IPS-18a (cell line): ENCODE measurements at regions not wholly inside any gene's neighbourhood (a gene's known extent, or its start where the extent isn't known, plus 50 kb on each side); places are given as distances from the start of the nearest gene placed in this dataset.

Experiments
- H3K27ac ChIP-seq: one replicate; pipeline ENCODE4 v1.5.1; 2013; ENCODE audit warnings: low read length
- H3K27me3 ChIP-seq: one replicate; pipeline ENCODE4 v1.6.1; 2013; ENCODE audit warnings: mild to moderate bottlenecking, low read length; ENCODE audit not compliant: control insufficient read depth, insufficient read depth
- H3K36me3 ChIP-seq: one replicate; pipeline ENCODE4 v1.6.1; 2013; ENCODE audit warnings: low read depth, low read length; ENCODE audit not compliant: control insufficient read depth
- H3K4me1 ChIP-seq: one replicate; pipeline ENCODE4 v1.6.1; 2013; ENCODE audit warnings: low read depth, low read length; ENCODE audit not compliant: control insufficient read depth
- H3K4me3 ChIP-seq: one replicate; pipeline ENCODE4 v1.5.1; 2013; ENCODE audit warnings: low read length
- H3K9ac ChIP-seq: one replicate; pipeline ENCODE4 v1.6.1; 2013; ENCODE audit warnings: mild to moderate bottlenecking, low read length, moderate library complexity
- H3K9me3 ChIP-seq: one replicate; pipeline ENCODE4 v1.6.1; 2013; ENCODE audit warnings: low read depth, low read length; ENCODE audit not compliant: control insufficient read depth

GRCh38 chr11:95671768-95672167 is 117.8 kb downstream of the FAM76B start:
- H3K27me3 ChIP-seq, result no peaks in the 10 kb centered on the region
- no peaks in the 10 kb centered on the region for H3K36me3 ChIP-seq
- H3K9me3 ChIP-seq, result no peaks in the 10 kb centered on the region
- no peak overlapping the region for H3K27ac ChIP-seq
- H3K4me1 ChIP-seq, result peaks cover 6% of the 10 kb centered on the region
- H3K9ac ChIP-seq, result no peak overlapping the region
- H3K4me3 ChIP-seq, result no peak overlapping the region

- no peak overlapping the region for H3K27ac ChIP-seq
- no peaks in the 10 kb centered on the region for H3K9me3 ChIP-seq
- H3K27me3 ChIP-seq, result no peaks in the 10 kb centered on the region
- no peaks in the 10 kb centered on the region for H3K4me1 ChIP-seq
- no peak overlapping the region for H3K9ac ChIP-seq
- no peak overlapping the region for H3K4me3 ChIP-seq
- no peaks in the 10 kb centered on the region for H3K36me3 ChIP-seq
These were observed 121.5 kb downstream of the FAM76B start for GRCh38 chr11:95668131-95668530.

GRCh38 chr11:95661162-95661561 is 128.4 kb downstream of the FAM76B start:
- H3K9ac ChIP-seq, result no peak overlapping the region
- no peaks in the 10 kb centered on the region for H3K27me3 ChIP-seq
- H3K4me1 ChIP-seq, result peaks cover 5% of the 10 kb centered on the region
- no peaks in the 10 kb centered on the region for H3K36me3 ChIP-seq
- H3K27ac ChIP-seq, result no peak overlapping the region
- no peaks in the 10 kb centered on the region for H3K9me3 ChIP-seq
- H3K4me3 ChIP-seq, result no peak overlapping the region

- H3K27ac ChIP-seq, result no peak overlapping the region
- no peaks in the 10 kb centered on the region for H3K36me3 ChIP-seq
- H3K9ac ChIP-seq, result no peak overlapping the region
- peaks cover 5% of the 10 kb centered on the region for H3K4me1 ChIP-seq
- H3K27me3 ChIP-seq, result no peaks in the 10 kb centered on the region
- no peaks in the 10 kb centered on the region for H3K9me3 ChIP-seq
- no peak overlapping the region for H3K4me3 ChIP-seq
These were observed 129.5 kb downstream of the FAM76B start for GRCh38 chr11:95660038-95660437.

- Histone ChIP-seq H3K36me3 (no peaks in the 10 kb centered on the region), H3K4me3 (no peak overlapping the region), H3K9ac (no peak overlapping the region), H3K27ac (no peak overlapping the region), H3K4me1 (peaks cover 5% of the 10 kb centered on the region), H3K27me3 (no peaks in the 10 kb centered on the region), H3K9me3 (no peaks in the 10 kb centered on the region)
These were observed 130.5 kb downstream of the FAM76B start for GRCh38 chr11:95659088-95659487.

- no peak overlapping the region for H3K27ac ChIP-seq
- H3K4me3 ChIP-seq, result no peak overlapping the region
- H3K9ac ChIP-seq, result no peak overlapping the region
- no peaks in the 10 kb centered on the region for H3K27me3 ChIP-seq
- peaks cover 5% of the 10 kb centered on the region for H3K4me1 ChIP-seq
- no peaks in the 10 kb centered on the region for H3K9me3 ChIP-seq
- H3K36me3 ChIP-seq, result no peaks in the 10 kb centered on the region
These were observed 134.0 kb downstream of the FAM76B start for GRCh38 chr11:95655536-95655935.

GRCh38 chr11:95653680-95654079 is 135.9 kb downstream of the FAM76B start:
- Histone ChIP-seq H3K4me1 (no peaks in the 10 kb centered on the region), H3K4me3 (no peak overlapping the region), H3K27ac (no peak overlapping the region), H3K36me3 (no peaks in the 10 kb centered on the region), H3K9me3 (no peaks in the 10 kb centered on the region), H3K27me3 (no peaks in the 10 kb centered on the region), H3K9ac (no peak overlapping the region)

- no peaks in the 10 kb centered on the region for H3K27me3 ChIP-seq
- no peaks in the 10 kb centered on the region for H3K4me1 ChIP-seq
These were observed 136.5 kb downstream of the FAM76B start for GRCh38 chr11:95653099-95653498.

GRCh38 chr11:95652002-95652472 is 137.5 kb downstream of the FAM76B start:
- H3K27me3 ChIP-seq, result no peaks in the 10 kb centered on the region
- H3K27ac ChIP-seq, result no peak overlapping the region
- no peak overlapping the region for H3K9ac ChIP-seq

More at GRCh38 chr11:95653099-95653498, 136.5 kb downstream of the FAM76B start:
- Histone ChIP-seq H3K9me3 (no peaks in the 10 kb centered on the region), H3K27ac (no peak overlapping the region), H3K36me3 (no peaks in the 10 kb centered on the region), H3K9ac (no peak overlapping the region), H3K4me3 (no peak overlapping the region)

GRCh38 chr11:95650276-95650675 is 139.3 kb downstream of the FAM76B start:
- Histone ChIP-seq H3K9me3 (no peaks in the 10 kb centered on the region), H3K27ac (no peak overlapping the region)

More at GRCh38 chr11:95652002-95652472, 137.5 kb downstream of the FAM76B start:
- H3K9me3 ChIP-seq, result no peaks in the 10 kb centered on the region
- no peaks in the 10 kb centered on the region for H3K4me1 ChIP-seq
- no peak overlapping the region for H3K4me3 ChIP-seq
- H3K36me3 ChIP-seq, result no peaks in the 10 kb centered on the region

GRCh38 chr11:95647871-95648270 is 141.7 kb downstream of the FAM76B start:
- H3K27me3 ChIP-seq, result no peaks in the 10 kb centered on the region
- H3K36me3 ChIP-seq, result no peaks in the 10 kb centered on the region
- H3K27ac ChIP-seq, result no peak overlapping the region
- H3K9me3 ChIP-seq, result no peaks in the 10 kb centered on the region
- H3K4me1 ChIP-seq, result no peaks in the 10 kb centered on the region
- H3K9ac ChIP-seq, result no peak overlapping the region
- H3K4me3 ChIP-seq, result no peak overlapping the region

More at GRCh38 chr11:95650276-95650675, 139.3 kb downstream of the FAM76B start:
- H3K9ac ChIP-seq, result no peak overlapping the region
- H3K27me3 ChIP-seq, result no peaks in the 10 kb centered on the region
- H3K36me3 ChIP-seq, result no peaks in the 10 kb centered on the region
- no peaks in the 10 kb centered on the region for H3K4me1 ChIP-seq
- no peak overlapping the region for H3K4me3 ChIP-seq

GRCh38 chr11:95647355-95647754 is 142.2 kb downstream of the FAM76B start:
- no peaks in the 10 kb centered on the region for H3K36me3 ChIP-seq
- no peak overlapping the region for H3K9ac ChIP-seq

More at GRCh38 chr11:95647355-95647754, 142.2 kb downstream of the FAM76B start:
- no peak overlapping the region for H3K27ac ChIP-seq
- no peaks in the 10 kb centered on the region for H3K27me3 ChIP-seq
- H3K9me3 ChIP-seq, result no peaks in the 10 kb centered on the region
- no peaks in the 10 kb centered on the region for H3K4me1 ChIP-seq
- no peak overlapping the region for H3K4me3 ChIP-seq
